ENCODE measurements at regions not wholly inside any gene's neighbourhood (a gene's known extent, or its start where the extent isn't known, plus 50 kb on each side); places are given as distances from the start of the nearest gene placed in this dataset.

DNA sequence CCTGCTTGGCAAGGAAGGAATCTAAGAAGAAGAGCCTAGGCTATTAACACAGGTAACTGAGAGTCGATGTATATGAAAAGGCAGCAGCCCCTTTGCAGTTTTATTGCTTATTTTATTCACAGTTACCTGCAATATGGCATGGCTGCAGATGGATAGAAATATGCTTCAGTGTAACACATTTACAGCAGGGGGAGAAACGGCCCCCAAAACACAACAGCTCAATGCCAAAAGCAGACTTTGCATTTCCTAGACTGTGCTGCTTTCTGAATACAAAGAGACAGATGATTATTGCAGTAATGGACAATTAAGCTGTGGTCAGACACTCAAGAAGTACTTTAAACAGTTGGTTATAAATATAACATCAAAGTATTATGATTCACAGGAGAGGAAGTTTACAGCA, 108.0 kb upstream of the CDH13 start:
- DNase-seq: no peak
- Mint-ChIP-seq H3K4me1 (ENCODE audit: low read depth) (no peaks in the 10 kb centered on the region), H3K36me3 (ENCODE audit: low read depth) (no peaks in the 10 kb centered on the region), H3K9me3 (no peaks in the 10 kb centered on the region), H3K4me3 (no peak overlapping the region), H3K27ac (no peak overlapping the region), H3K27me3 (no peaks in the 10 kb centered on the region)

DNA sequence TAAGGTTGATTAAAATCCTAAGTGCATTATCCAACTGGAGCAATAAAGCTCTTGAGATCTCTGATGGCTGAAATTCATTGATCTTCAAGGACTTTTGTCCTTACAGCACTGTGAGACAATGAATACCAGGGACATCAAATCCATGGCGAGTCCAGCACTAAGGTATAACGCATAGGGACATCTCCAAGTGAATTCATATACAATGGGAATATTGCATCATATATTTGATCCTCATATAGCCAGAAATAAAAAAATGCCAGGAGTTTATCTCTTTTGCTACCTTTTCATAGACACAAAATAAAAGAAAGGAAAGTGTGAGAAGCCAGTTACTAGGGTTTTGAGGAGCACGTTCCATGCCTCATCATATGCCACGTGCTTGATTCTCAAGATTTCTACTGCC, 112.5 kb upstream of the CDH13 start:
- Mint-ChIP-seq H3K4me1 (ENCODE audit: low read depth) (no peaks in the 10 kb centered on the region), H3K4me3 (no peak overlapping the region), H3K27me3 (no peaks in the 10 kb centered on the region), H3K27ac (no peak overlapping the region), H3K9me3 (no peaks in the 10 kb centered on the region), H3K36me3 (ENCODE audit: low read depth) (no peaks in the 10 kb centered on the region)
- no peak for DNase-seq

DNA sequence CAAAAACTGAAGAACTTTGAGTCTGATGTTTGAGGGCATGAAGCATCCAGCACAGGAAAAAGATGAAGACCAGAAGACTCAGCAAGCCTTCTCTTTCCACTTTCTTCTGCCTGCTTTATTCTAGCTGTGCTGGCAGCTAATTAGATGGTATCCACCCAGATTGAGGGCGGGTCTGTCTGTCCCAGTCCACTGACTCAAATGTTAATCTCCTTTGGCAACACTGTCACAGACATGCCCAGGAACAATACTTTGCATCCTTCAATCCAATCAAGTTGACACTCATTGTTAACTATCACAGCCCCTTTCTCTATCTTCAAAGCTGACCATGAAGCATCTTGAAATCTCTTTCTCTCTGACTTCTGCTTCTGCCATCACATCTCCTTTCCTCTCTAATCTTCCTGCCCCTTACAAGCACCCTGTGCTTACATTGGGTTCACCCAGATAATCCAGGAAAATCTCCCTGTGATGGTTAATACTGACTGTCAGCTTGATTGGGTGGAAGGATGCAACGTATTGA, 115.9 kb upstream of the CDH13 start:
- Mint-ChIP-seq H3K27me3 (no peaks in the 10 kb centered on the region), H3K27ac (no peak overlapping the region), H3K4me3 (no peak overlapping the region), H3K36me3 (ENCODE audit: low read depth) (no peaks in the 10 kb centered on the region), H3K9me3 (peaks cover 6% of the 10 kb centered on the region), H3K4me1 (ENCODE audit: low read depth) (no peaks in the 10 kb centered on the region)
- no peak for DNase-seq

DNA sequence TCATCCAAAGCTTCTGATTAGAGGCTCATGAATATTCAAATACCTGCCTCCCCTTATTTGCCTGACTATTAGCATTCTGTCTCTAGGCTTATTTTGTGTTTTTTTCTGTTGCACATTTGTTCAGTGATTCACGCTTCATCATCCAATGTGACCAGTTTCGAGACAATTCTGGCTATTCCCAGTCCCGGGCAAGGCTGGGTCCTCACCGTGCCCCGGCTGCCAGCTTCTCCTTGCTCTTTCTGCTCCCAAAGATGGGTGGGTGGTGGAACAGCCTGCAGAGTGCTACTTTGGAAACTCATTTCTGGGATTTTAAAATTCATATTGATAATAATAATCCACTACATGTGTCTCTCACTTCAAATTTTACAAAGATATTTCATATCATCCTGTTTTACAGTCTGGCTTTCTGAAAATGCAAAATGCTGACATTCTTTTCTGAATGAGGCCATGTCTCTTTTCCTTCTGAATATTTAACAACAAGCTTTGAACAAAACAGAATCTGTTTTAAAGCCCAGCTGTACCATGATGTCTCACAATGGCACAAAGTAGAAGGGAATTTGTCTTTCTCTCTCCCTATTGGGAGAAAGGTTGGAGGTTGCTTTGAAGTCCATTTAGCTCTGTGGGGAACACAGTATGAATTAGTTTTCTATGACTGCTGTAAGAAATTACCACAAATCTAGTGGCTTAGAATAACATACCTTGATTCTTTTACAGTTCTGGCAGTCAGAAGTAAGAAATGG, 116.9 kb upstream of the CDH13 start:
- Mint-ChIP-seq H3K4me1 (ENCODE audit: low read depth) (no peaks in the 10 kb centered on the region), H3K36me3 (ENCODE audit: low read depth) (no peaks in the 10 kb centered on the region), H3K9me3 (peaks cover 6% of the 10 kb centered on the region), H3K27me3 (no peaks in the 10 kb centered on the region), H3K4me3 (no peak overlapping the region), H3K27ac (no peak overlapping the region)
- no peak for DNase-seq

DNA sequence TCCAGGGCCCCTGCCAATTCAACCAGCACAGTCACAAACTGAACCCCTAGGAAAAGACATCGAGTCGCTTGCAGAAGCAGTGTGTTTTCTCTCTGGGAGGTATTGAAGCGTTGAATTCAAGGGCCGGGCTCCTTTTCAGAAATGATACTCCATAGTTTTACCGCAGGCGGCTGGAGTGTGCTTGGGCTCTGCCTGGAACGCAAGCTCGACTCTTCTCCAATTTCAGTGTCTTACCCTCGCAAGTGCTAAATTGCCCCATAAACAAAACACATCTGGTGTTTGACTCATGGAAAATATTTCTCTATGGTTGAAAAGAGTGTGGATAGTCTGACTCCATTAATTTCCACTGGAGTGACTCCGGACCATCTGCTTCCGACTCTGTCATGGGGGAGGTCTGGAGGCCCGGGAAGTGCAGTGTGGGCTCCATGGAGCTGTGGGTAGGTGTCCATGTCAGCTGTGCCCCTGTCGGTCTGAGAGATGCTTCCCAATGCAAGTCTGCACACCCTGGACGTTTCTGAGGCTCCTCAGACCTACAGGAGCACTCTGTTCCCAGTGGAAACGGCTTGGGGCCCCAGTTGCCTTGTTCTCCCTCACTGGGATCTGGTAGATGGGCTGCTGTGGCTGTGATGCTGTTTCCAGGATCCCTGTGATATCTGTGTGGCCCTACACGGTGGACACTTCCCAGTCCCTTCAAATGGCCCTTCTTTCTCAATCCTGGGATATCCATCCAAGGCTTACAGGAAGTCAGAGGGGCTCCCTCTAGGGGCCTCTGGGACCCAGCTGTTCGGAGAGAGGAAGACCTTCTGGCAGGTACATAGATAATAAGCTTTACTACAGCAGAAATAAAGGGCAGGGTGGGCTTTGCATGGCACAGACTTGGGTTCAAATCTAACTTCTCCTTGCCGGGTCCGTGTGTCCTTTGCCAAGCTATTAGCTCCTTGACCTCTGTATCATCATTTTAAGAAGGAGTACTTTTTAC, 119.8 kb upstream of the CDH13 start:
- H3K9me3 Mint-ChIP-seq: peaks cover 6% of the 10 kb centered on the region
- H3K27me3 Mint-ChIP-seq: peaks cover 7% of the 10 kb centered on the region
- H3K4me3 Mint-ChIP-seq: no peak overlapping the region
- no peak overlapping the region for H3K27ac Mint-ChIP-seq
- DNase-seq: no peak
- no peaks in the 10 kb centered on the region for H3K36me3 Mint-ChIP-seq (ENCODE audit: low read depth)
- H3K4me1 Mint-ChIP-seq (ENCODE audit: low read depth): no peaks in the 10 kb centered on the region

- Mint-ChIP-seq H3K27ac (no peak overlapping the region), H3K36me3 (ENCODE audit: low read depth) (no peaks in the 10 kb centered on the region), H3K4me1 (ENCODE audit: low read depth) (no peaks in the 10 kb centered on the region), H3K9me3 (peaks cover 6% of the 10 kb centered on the region), H3K27me3 (peaks cover 7% of the 10 kb centered on the region), H3K4me3 (no peak overlapping the region)
- no peak for DNase-seq
These were observed 121.9 kb upstream of the CDH13 start for GRCh38 chr16:82504836-82505235.

DNA sequence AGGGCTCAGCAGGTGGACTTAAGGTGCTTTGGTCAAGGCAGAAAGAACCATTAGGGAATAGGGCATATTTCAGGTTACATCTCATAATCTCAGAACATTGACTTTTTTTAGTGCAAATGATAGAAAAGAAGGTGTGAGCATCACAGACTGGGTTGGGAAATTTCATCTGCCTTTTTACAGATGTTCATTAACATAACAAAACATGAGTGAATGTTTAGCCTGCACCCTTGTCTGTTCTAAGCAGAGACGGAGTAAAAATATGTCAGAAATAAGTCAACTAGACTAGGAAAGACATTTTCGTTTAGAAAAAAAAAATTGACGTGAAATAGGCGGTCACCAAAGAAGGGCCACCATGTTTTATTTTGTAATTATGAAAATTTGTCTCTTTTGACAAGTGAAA, 127.5 kb upstream of the CDH13 start:
- Mint-ChIP-seq H3K27me3 (peaks cover 7% of the 10 kb centered on the region), H3K9me3 (no peaks in the 10 kb centered on the region), H3K4me3 (no peak overlapping the region), H3K36me3 (ENCODE audit: low read depth) (no peaks in the 10 kb centered on the region), H3K4me1 (ENCODE audit: low read depth) (no peaks in the 10 kb centered on the region), H3K27ac (no peak overlapping the region)
- no peak for DNase-seq

DNA sequence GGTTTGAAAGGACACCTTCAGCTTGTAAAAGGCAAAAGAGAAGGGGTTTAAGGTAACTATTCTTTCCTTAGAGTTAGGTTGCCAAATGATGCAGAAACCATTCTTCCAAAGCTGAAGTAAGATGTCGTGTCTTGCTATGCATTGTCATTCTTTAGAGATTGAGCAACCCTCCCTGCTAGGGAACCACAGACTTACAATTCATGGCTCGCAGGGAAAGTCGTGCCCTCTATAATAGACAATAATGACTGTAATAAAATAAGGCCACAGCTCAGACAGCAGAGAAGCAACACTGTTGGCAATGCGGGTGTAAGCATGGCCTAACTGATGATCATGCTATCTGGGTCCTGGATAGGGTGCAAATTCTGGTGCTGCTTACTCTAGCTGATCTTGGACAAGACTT, 129.6 kb upstream of the CDH13 start:
- no peak for DNase-seq
- no peak overlapping the region for H3K4me3 Mint-ChIP-seq
- no peaks in the 10 kb centered on the region for H3K9me3 Mint-ChIP-seq
- H3K4me1 Mint-ChIP-seq (ENCODE audit: low read depth): no peaks in the 10 kb centered on the region
- H3K36me3 Mint-ChIP-seq (ENCODE audit: low read depth): no peaks in the 10 kb centered on the region
- H3K27ac Mint-ChIP-seq: no peak overlapping the region
- H3K27me3 Mint-ChIP-seq: peaks cover 2% of the 10 kb centered on the region

DNA sequence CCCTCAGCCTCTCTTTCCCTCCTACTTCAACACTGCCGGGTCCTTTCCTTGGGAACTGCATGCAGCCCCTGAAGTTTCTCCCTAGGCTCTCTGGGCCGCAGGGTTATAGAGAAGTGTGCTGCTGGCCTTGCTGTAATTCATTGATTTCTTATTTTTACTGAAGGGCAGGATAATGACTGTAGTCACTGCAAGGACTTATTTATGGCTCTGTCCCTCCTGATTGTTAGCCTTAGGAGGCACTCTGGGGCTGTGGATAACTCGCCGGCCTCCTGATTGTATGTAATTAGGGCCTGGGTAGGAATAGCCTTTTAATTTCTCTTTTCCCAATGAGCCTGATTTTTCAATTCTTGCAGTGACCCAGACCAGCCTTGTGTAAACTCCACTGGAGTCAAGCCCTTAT, 138.3 kb upstream of the CDH13 start:
- DNase-seq: no peak
- Mint-ChIP-seq H3K27me3 (no peaks in the 10 kb centered on the region), H3K4me1 (ENCODE audit: low read depth) (no peaks in the 10 kb centered on the region), H3K9me3 (no peaks in the 10 kb centered on the region), H3K27ac (no peak overlapping the region), H3K36me3 (ENCODE audit: low read depth) (no peaks in the 10 kb centered on the region), H3K4me3 (no peak overlapping the region)

DNA sequence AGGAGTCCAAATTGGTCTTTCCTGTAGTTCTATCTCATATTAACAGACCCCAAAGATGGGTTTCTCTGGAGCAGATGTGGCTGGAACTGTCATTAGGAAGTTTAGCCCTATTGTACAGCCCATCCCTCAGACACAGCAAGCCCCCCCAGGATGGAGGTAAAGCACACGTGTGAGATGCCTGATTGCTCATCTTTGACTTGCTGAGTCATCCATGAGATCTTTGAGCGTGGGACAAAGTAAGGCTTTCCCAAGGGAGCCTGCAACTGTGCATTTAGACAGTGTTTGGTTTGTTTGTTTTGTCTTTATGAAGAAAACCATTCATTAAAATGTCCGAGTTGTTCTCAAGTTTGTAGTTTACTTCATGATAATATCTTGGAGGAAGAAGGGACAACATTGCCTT, 145.3 kb upstream of the CDH13 start:
- no peak overlapping the region for H3K4me3 Mint-ChIP-seq

DNA sequence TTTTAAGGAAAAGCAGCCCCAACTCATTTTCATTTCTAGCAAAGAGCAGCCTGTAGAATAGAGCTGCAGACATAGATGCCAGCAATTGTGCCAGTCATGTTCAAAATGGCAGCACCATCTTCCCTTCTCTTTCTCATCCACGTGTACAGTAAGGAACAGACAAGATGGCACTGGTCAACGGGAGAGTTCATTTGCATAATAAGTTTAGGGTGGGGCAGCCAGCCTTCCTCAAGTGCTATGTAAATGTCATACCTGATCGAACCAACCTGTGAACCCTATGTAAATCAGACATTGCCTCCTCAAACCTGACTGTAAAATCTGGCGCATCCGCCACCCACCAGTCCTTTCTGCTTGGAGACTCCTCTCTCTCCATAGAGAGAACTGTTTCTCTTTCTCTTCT, 150.0 kb upstream of the CDH13 start:
- H3K9me3 Mint-ChIP-seq: no peaks in the 10 kb centered on the region
- H3K36me3 Mint-ChIP-seq (ENCODE audit: low read depth): no peaks in the 10 kb centered on the region
- no peak overlapping the region for H3K4me3 Mint-ChIP-seq
- no peaks in the 10 kb centered on the region for H3K4me1 Mint-ChIP-seq (ENCODE audit: low read depth)
- H3K27ac Mint-ChIP-seq: no peak overlapping the region
- H3K27me3 Mint-ChIP-seq: peaks cover 39% of the 10 kb centered on the region
- DNase-seq: no peak

More for the DNA sequence above, 145.3 kb upstream of the CDH13 start:
- Mint-ChIP-seq H3K4me1 (ENCODE audit: low read depth) (no peaks in the 10 kb centered on the region), H3K27ac (no peak overlapping the region), H3K36me3 (ENCODE audit: low read depth) (no peaks in the 10 kb centered on the region), H3K9me3 (no peaks in the 10 kb centered on the region), H3K27me3 (peaks cover 24% of the 10 kb centered on the region)
- no peak for DNase-seq

- no peaks in the 10 kb centered on the region for H3K9me3 Mint-ChIP-seq
- peaks cover 11% of the 10 kb centered on the region for H3K27me3 Mint-ChIP-seq
- no peak for DNase-seq
- H3K27ac Mint-ChIP-seq: no peak overlapping the region
- no peaks in the 10 kb centered on the region for H3K36me3 Mint-ChIP-seq (ENCODE audit: low read depth)
- no peak overlapping the region for H3K4me3 Mint-ChIP-seq
- no peaks in the 10 kb centered on the region for H3K4me1 Mint-ChIP-seq (ENCODE audit: low read depth)
These were observed 156.1 kb upstream of the CDH13 start for GRCh38 chr16:82470620-82471152.

DNA sequence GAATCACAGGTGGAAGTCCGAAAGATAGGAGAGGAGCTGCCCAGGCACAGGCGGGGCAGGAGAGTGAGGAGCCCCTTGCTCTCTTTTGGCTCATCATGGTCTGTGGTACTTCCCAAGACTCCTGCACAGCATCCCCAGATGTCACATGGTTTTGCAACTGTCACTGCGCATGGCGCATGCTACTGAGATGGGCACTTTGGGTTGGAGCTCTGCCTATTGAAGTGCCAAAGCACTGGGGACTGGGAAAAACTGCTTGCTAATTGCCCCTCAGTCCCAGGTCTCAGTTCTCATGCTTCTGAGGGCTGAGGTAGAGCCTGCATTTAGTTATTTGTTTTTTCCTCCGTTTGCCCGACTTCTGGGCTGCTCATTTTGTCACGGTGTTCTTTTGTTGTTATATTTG, 156.8 kb upstream of the CDH13 start:
- DNase-seq: no peak
- H3K27me3 Mint-ChIP-seq: peaks cover 10% of the 10 kb centered on the region
- no peak overlapping the region for H3K4me3 Mint-ChIP-seq
- no peak overlapping the region for H3K27ac Mint-ChIP-seq
- no peaks in the 10 kb centered on the region for H3K36me3 Mint-ChIP-seq (ENCODE audit: low read depth)
- H3K9me3 Mint-ChIP-seq: no peaks in the 10 kb centered on the region
- no peaks in the 10 kb centered on the region for H3K4me1 Mint-ChIP-seq (ENCODE audit: low read depth)

DNA sequence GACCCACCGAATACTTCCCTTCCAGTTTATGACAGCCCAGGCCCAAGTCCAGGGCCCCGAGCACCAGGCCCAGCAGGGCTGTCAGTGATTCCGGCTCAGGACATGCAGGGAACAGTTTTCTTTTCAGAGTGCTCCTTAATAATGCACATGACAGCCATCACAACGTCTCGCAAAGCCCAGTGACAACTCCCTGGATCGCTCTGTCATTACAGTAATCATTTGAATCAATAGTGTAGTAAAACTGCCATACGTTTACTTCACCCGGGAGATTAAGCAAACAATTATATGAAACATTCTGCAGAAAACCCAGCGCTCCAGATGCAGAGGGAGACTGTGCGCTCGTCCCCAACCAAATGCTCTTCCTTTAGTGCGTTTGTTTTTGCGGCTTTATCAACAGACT, 162.6 kb upstream of the CDH13 start:
- no peak for DNase-seq
- Mint-ChIP-seq H3K36me3 (ENCODE audit: low read depth) (no peaks in the 10 kb centered on the region), H3K4me1 (ENCODE audit: low read depth) (no peaks in the 10 kb centered on the region), H3K4me3 (no peak overlapping the region), H3K27ac (no peak overlapping the region), H3K9me3 (no peaks in the 10 kb centered on the region), H3K27me3 (peaks cover 10% of the 10 kb centered on the region)

DNA sequence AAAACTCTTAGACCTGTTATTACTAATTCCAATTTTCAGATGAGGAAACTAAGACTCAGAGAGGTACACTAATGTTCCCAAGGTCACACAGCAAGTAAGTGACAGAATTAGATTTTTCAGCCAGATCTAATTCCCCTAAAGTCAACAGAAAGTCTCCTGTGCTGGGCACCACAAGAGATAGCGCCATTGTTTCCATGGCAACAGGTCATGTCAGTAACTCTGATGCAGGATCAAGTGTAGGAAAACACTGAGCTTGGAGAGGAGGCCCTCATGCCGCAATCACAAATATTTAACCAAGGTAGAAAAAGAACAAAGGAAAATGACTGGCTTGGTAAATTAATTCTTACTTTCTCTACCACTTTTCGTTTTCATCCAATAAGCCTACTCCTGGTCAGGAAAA, 166.0 kb upstream of the CDH13 start:
- no peak overlapping the region for H3K4me3 Mint-ChIP-seq
- no peak overlapping the region for H3K27ac Mint-ChIP-seq
- H3K36me3 Mint-ChIP-seq (ENCODE audit: low read depth): no peaks in the 10 kb centered on the region
- no peaks in the 10 kb centered on the region for H3K4me1 Mint-ChIP-seq (ENCODE audit: low read depth)
- peaks cover 14% of the 10 kb centered on the region for H3K27me3 Mint-ChIP-seq
- no peak for DNase-seq
- no peaks in the 10 kb centered on the region for H3K9me3 Mint-ChIP-seq

All from activated T-cell treated with anti-CD3 and anti-CD28 coated beads, Interleukin-2, amount 50 U/mL, for 24 hours (primary cell).